ENCODE measurements at regions not wholly inside any gene's neighbourhood (a gene's known extent, or its start where the extent isn't known, plus 50 kb on each side); places are given as distances from the start of the nearest gene placed in this dataset.
"Not testable (repeated sequence)": the region's sequence is repeated elsewhere in the genome, so short reads cannot be mapped to it uniquely, and the experiment has no call there.

GRCh38 chr16:58824201-58824600 is 90.1 kb upstream of the GOT2 start:
- in situ Hi-C loops (cut with HindIII; ENCODE audit: low sequenced_read_pairs), result no loop called here

GRCh38 chr16:58821886-58822285 is 87.8 kb upstream of the GOT2 start:
- in situ Hi-C loops (cut with HindIII; ENCODE audit: low sequenced_read_pairs), result no loop called here

GRCh38 chr16:58820411-58820810 is 86.3 kb upstream of the GOT2 start:
- in situ Hi-C loops (cut with HindIII; ENCODE audit: low sequenced_read_pairs), result no loop called here

- in situ Hi-C loops (cut with HindIII; ENCODE audit: low sequenced_read_pairs), result no loop called here
Measured at GRCh38 chr16:58815181-58815888, 81.2 kb upstream of the GOT2 start.

- in situ Hi-C loops (cut with HindIII; ENCODE audit: low sequenced_read_pairs), result no loop called here
Measured at GRCh38 chr16:58814348-58814801, 80.3 kb upstream of the GOT2 start.

- in situ Hi-C loops (cut with HindIII; ENCODE audit: low sequenced_read_pairs), result no loop called here
Measured at GRCh38 chr16:58809213-58809612, 75.1 kb upstream of the GOT2 start.

GRCh38 chr16:58807276-58807675 is 73.2 kb upstream of the GOT2 start:
- in situ Hi-C loops (cut with HindIII; ENCODE audit: low sequenced_read_pairs), result no loop called here

GRCh38 chr16:58801838-58802237 is 67.7 kb upstream of the GOT2 start:
- in situ Hi-C loops (cut with HindIII; ENCODE audit: low sequenced_read_pairs), result no loop called here

GRCh38 chr16:58797137-58797801 is 63.2 kb upstream of the GOT2 start:
- in situ Hi-C loops (cut with HindIII; ENCODE audit: low sequenced_read_pairs), result no loop called here

- in situ Hi-C loops (cut with HindIII; ENCODE audit: low sequenced_read_pairs), result no loop called here
Measured at GRCh38 chr16:58793366-58793765, 59.2 kb upstream of the GOT2 start.

- in situ Hi-C loops (cut with HindIII; ENCODE audit: low sequenced_read_pairs), result no loop called here
Measured at GRCh38 chr16:58792188-58792587, 58.1 kb upstream of the GOT2 start.

- in situ Hi-C loops (cut with HindIII; ENCODE audit: low sequenced_read_pairs), result not testable (repeated sequence)
Measured at GRCh38 chr16:58790816-58791557, 56.9 kb upstream of the GOT2 start.

- in situ Hi-C loops (cut with HindIII; ENCODE audit: low sequenced_read_pairs), result no loop called here
Measured at GRCh38 chr16:58789351-58789750, 55.2 kb upstream of the GOT2 start.

Measured in DLD1 (cell line).